ENCODE measurements at regions not wholly inside any gene's neighbourhood (a gene's known extent, or its start where the extent isn't known, plus 50 kb on each side); places are given as distances from the start of the nearest gene placed in this dataset.

DNA sequence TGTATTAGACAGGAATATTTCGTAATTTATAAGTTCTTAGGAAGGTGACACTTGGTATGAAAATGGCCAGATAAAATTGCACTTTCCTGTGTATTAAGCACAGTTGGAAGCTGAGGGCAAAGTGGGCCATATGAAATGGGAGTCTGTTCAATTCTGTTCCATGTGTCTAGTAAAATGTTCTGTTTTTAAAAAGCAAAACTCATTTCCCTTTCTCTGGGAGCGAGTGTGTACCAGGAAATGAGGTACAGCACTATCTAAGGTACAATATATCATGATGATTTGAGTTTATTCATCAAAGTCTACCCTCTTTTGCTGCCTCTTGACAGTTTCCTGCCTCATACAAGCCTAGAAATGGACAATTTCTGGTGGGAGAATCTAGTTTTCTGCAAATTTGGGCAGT lies 51.2 kb upstream of the KCNN2 start:
- H3K9me3 ChIP-seq (ENCODE audit: control insufficient read depth in 1 of 2, insufficient read depth in 1 of 2, low read depth in 1 of 2, low read length in 2 of 2): no peaks in the 10 kb centered on the region
- ATAC-seq (no peak), DNase-seq (ENCODE audit: low read depth, low spot score) (no peak)
- RAD21 ChIA-PET (ENCODE audit: low non-redundant PET in 1 of 2, low total read pairs in 2 of 2, uncharacterized antibody in 2 of 2, unreplicated experiment in 2 of 2): no interaction called here
- peaks cover 19% of the 10 kb centered on the region; the same call in 1 of the 2 replicates for H3K27me3 ChIP-seq (ENCODE audit: insufficient read depth, low read length)
- H3K4me1 ChIP-seq (ENCODE audit: control insufficient read depth in 1 of 2, insufficient read depth in 2 of 2, low read length in 2 of 2): no peaks in the 10 kb centered on the region
- TF ChIP-seq, protein P1, sequence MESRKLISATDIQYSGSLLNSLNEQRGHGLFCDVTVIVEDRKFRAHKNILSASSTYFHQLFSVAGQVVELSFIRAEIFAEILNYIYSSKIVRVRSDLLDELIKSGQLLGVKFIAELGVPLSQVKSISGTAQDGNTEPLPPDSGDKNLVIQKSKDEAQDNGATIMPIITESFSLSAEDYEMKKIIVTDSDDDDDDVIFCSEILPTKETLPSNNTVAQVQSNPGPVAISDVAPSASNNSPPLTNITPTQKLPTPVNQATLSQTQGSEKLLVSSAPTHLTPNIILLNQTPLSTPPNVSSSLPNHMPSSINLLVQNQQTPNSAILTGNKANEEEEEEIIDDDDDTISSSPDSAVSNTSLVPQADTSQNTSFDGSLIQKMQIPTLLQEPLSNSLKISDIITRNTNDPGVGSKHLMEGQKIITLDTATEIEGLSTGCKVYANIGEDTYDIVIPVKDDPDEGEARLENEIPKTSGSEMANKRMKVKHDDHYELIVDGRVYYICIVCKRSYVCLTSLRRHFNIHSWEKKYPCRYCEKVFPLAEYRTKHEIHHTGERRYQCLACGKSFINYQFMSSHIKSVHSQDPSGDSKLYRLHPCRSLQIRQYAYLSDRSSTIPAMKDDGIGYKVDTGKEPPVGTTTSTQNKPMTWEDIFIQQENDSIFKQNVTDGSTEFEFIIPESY (IDR thresholded peaks at IDR 0.05; ENCODE audit: extremely low read depth, insufficient replicate concordance, low read length): no peak
- TF ChIP-seq ELF1 (IDR thresholded peaks at IDR 0.05; ENCODE audit: borderline replicate concordance, low read depth): no peak
- no peak for TF ChIP-seq POLR2A (IDR thresholded peaks at IDR 0.05; ENCODE audit: borderline replicate concordance, extremely low read depth, insufficient read depth, insufficient read length)
- no peak for TF ChIP-seq TCF7L2 (IDR thresholded peaks at IDR 0.05; ENCODE audit: borderline replicate concordance, extremely low read depth, insufficient read depth, insufficient read length)
- TF ChIP-seq CEBPB (IDR thresholded peaks at IDR 0.05; ENCODE audit: low read depth): no peak
- TF ChIP-seq JUND (IDR thresholded peaks at IDR 0.05): no peak
- no peak for TF ChIP-seq FOSL1 (IDR thresholded peaks at IDR 0.05; ENCODE audit: low read depth)
- TF ChIP-seq, protein P2, sequence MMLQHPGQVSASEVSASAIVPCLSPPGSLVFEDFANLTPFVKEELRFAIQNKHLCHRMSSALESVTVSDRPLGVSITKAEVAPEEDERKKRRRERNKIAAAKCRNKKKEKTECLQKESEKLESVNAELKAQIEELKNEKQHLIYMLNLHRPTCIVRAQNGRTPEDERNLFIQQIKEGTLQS (IDR thresholded peaks at IDR 0.05): no peak
- no peak for TF ChIP-seq POLR2AphosphoS5 (IDR thresholded peaks at IDR 0.05; ENCODE audit: low read depth, low read length)
- TF ChIP-seq SP1 (IDR thresholded peaks at IDR 0.05; ENCODE audit: low read depth): no peak
- TF ChIP-seq, protein P3, sequence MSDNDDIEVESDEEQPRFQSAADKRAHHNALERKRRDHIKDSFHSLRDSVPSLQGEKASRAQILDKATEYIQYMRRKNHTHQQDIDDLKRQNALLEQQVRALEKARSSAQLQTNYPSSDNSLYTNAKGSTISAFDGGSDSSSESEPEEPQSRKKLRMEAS (IDR thresholded peaks at IDR 0.05): no peak
- TF ChIP-seq ZNF274 (IDR thresholded peaks at IDR 0.05; ENCODE audit: low read depth, low read length): no peak
- no peak overlapping the region for H3K4me2 ChIP-seq (ENCODE audit: low read length)
- intact Hi-C loops (cut with micrococcal nuclease): no loop called here
- no peak overlapping the region for H3K27ac ChIP-seq (ENCODE audit: low read depth, low read length)
- H3K36me3 ChIP-seq (ENCODE audit: control insufficient read depth in 1 of 2, insufficient read depth in 2 of 2, low read length in 2 of 2): no peaks in the 10 kb centered on the region
- no peak overlapping the region for H2AFZ ChIP-seq (ENCODE audit: low read depth, low read length, poor library complexity, severe bottlenecking)
- no TSS peak for BruUV-seq (replicated peaks)
- H3K79me2 ChIP-seq (ENCODE audit: insufficient read depth, low read length): no peaks in the 10 kb centered on the region
- H3K4me3 ChIP-seq (replicated peaks in 1 of 2; ENCODE audit: low read depth in 1 of 2, low read length in 2 of 2): no peak overlapping the region
- CTCF ChIA-PET: no interaction called here
- no peak overlapping the region for H3K9ac ChIP-seq (ENCODE audit: low read length)
- H4K20me1 ChIP-seq (ENCODE audit: insufficient read depth): no peaks in the 10 kb centered on the region
- POLR2A ChIA-PET: no interaction called here
- no peaks in the 10 kb centered on the region for H3K9me2 ChIP-seq (ENCODE audit: insufficient read depth)
